Mammary epithelial cell (primary cell): ENCODE measurements at regions not wholly inside any gene's neighbourhood (a gene's known extent, or its start where the extent isn't known, plus 50 kb on each side); places are given as distances from the start of the nearest gene placed in this dataset.

Experiments used
- EZH2 ChIP-seq: IDR thresholded peaks from 2 replicates; pipeline ENCODE4 v1.6.1; 2012; ENCODE audit warnings: low read length, inconsistent platforms, borderline replicate concordance
- TF ChIP-seq, protein P1 (sequence below), 2 donors: IDR thresholded peaks in 1 of 2; conservative IDR thresholded peaks in 1 of 2; 2 replicates each; pipeline ENCODE4 v1.5.1; 2011 to 2012; ENCODE audit warnings: inconsistent platforms in 2 of 2, low read length in 2 of 2, mild to moderate bottlenecking in 2 of 2, control low read depth in 1 of 2, low read depth in 1 of 2; ENCODE audit not compliant: insufficient read depth in 1 of 2; ENCODE audit errors: extremely low read depth in 1 of 2

DNA sequence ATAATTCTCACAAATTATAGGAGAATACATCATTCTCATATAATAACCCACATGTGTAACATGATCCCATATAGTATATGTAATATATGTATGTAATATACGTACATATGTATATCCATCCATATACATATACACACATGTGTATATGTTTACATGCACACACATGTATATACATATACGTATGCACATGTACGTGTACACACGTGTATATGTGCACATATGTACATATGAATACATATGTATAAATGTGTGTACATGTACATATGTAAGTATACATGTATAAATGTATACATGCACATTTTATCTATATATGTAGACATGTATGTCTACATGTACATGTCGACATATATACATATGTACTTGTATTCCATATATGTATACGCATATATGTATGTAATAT, 288.8 kb downstream of the NPIPA8 start:
- TF ChIP-seq, protein P1, sequence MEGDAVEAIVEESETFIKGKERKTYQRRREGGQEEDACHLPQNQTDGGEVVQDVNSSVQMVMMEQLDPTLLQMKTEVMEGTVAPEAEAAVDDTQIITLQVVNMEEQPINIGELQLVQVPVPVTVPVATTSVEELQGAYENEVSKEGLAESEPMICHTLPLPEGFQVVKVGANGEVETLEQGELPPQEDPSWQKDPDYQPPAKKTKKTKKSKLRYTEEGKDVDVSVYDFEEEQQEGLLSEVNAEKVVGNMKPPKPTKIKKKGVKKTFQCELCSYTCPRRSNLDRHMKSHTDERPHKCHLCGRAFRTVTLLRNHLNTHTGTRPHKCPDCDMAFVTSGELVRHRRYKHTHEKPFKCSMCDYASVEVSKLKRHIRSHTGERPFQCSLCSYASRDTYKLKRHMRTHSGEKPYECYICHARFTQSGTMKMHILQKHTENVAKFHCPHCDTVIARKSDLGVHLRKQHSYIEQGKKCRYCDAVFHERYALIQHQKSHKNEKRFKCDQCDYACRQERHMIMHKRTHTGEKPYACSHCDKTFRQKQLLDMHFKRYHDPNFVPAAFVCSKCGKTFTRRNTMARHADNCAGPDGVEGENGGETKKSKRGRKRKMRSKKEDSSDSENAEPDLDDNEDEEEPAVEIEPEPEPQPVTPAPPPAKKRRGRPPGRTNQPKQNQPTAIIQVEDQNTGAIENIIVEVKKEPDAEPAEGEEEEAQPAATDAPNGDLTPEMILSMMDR (conservative IDR thresholded peaks at IDR 0.05 in 1 of 2, IDR thresholded peaks at IDR 0.05 in 1 of 2; ENCODE audit: extremely low read depth in 1 of 2, insufficient read depth in 1 of 2, low read depth in 1 of 2, low read length in 2 of 2), result no peak
- no peak for TF ChIP-seq EZH2
